ENCODE measurements at regions not wholly inside any gene's neighbourhood (a gene's known extent, or its start where the extent isn't known, plus 50 kb on each side); places are given as distances from the start of the nearest gene placed in this dataset.

DNA sequence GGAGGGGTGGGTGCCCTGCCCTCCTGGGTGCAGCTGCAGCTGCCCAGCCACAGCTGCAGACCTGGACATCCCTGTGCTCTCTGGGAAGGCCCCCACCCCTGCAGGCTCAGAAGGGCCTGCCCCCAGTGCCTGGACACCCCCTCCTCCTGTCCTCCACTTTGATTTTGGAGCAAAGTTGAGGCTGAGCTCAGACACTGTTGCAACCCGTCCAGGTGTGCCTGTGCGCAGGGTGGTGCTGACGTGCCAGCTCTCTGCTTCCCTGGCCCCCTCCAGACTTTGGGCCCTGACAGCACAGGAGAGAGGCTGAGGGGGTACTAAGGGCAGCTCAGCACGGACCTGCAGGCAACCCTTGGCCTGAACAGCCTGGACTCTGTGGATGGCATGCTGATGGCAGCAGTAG, 750.3 kb downstream of the ARAP2 start:
- H3K27me3 ChIP-seq (ENCODE audit: insufficient read depth, insufficient read length): no peaks in the 10 kb centered on the region
- no peak overlapping the region for H3K4me3 ChIP-seq (ENCODE audit: insufficient read length, low read depth)
- no peaks in the 10 kb centered on the region; the same call in 1 of the 2 replicates for H3K9me3 ChIP-seq (ENCODE audit: insufficient read depth, low read length)
- H3K36me3 ChIP-seq (ENCODE audit: insufficient read depth, insufficient read length, low read length): no peaks in the 10 kb centered on the region
- no peak overlapping the region for H3K9ac ChIP-seq (ENCODE audit: insufficient read length, low read depth)
- H3K4me1 ChIP-seq (ENCODE audit: insufficient read depth, insufficient read length): no peaks in the 10 kb centered on the region
- no peak for TF ChIP-seq SUZ12 (IDR thresholded peaks at IDR 0.05; ENCODE audit: extremely low read depth, insufficient read depth, insufficient read length)
- TF ChIP-seq ZNF274 (IDR thresholded peaks at IDR 0.05; ENCODE audit: low read depth, low read length): no peak
- TF ChIP-seq YY1 (IDR thresholded peaks at IDR 0.05; ENCODE audit: insufficient read depth, insufficient read length): no peak
- no peak for DNase-seq (ENCODE audit: low read depth, low spot score)

DNA sequence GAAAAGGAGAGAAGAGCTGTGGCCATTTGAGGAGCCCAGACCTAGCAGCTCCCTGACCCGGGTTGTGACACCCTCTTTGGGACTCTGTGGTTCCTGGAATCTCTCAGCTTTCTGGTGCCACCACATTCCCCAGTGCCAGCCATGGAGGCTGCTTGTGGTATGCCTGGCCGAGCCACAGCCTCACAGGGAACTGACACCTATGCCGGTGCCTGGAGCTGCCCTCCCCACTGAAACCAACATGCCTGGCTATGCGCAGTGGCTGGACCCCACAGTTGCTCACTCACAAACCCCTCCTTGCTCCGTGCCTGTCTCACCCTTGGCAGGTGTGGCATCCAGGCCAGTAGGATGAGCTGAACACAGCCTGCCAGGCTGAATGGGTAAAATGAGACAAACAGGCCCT, 749.4 kb downstream of the ARAP2 start:
- DNase-seq (ENCODE audit: low read depth, low spot score): no peak
- Histone ChIP-seq H3K9ac (ENCODE audit: insufficient read length, low read depth) (no peak overlapping the region), H3K27me3 (ENCODE audit: insufficient read depth, insufficient read length) (no peaks in the 10 kb centered on the region), H3K36me3 (ENCODE audit: insufficient read depth, insufficient read length, low read length) (no peaks in the 10 kb centered on the region), H3K4me3 (ENCODE audit: insufficient read length, low read depth) (no peak overlapping the region), H3K4me1 (ENCODE audit: insufficient read depth, insufficient read length) (no peaks in the 10 kb centered on the region), H3K9me3 (ENCODE audit: insufficient read depth, low read length) (no peaks in the 10 kb centered on the region; the same call in 1 of the 2 replicates)
- TF ChIP-seq YY1 (IDR thresholded peaks at IDR 0.05; ENCODE audit: insufficient read depth, insufficient read length): no peak
- no peak for TF ChIP-seq ZNF274 (IDR thresholded peaks at IDR 0.05; ENCODE audit: low read depth, low read length)
- no peak for TF ChIP-seq SUZ12 (IDR thresholded peaks at IDR 0.05; ENCODE audit: extremely low read depth, insufficient read depth, insufficient read length)

DNA sequence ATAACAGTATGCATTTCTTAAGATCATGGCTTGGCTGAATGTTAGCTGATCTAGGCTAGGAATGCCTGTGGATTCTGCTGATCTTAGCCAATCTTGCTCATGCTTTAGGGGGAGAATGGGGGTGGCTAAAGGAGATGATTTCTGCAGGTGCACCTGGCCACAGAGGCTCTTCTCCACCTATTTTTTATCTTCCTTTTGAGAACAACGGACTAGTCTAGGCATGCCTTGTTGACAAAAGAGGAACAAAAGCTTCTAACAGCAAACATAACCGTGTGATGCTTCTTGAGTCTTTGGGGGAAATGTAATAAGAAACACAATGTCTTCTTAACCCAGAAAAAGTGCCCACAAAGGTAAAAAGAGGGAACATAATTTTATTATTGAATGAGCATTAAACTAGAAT, 743.5 kb downstream of the ARAP2 start:
- Histone ChIP-seq H3K4me1 (ENCODE audit: insufficient read depth, insufficient read length) (no peaks in the 10 kb centered on the region), H3K4me3 (ENCODE audit: insufficient read length, low read depth) (no peak overlapping the region), H3K27me3 (ENCODE audit: insufficient read depth, insufficient read length) (no peaks in the 10 kb centered on the region), H3K9ac (ENCODE audit: insufficient read length, low read depth) (no peak overlapping the region), H3K9me3 (ENCODE audit: insufficient read depth, low read length) (no peaks in the 10 kb centered on the region), H3K36me3 (ENCODE audit: insufficient read depth, insufficient read length, low read length) (no peaks in the 10 kb centered on the region)
- DNase-seq (ENCODE audit: low read depth, low spot score): no peak
- TF ChIP-seq YY1 (IDR thresholded peaks at IDR 0.05; ENCODE audit: insufficient read depth, insufficient read length) (no peak), SUZ12 (IDR thresholded peaks at IDR 0.05; ENCODE audit: extremely low read depth, insufficient read depth, insufficient read length) (no peak), ZNF274 (IDR thresholded peaks at IDR 0.05; ENCODE audit: low read depth, low read length) (no peak)

DNA sequence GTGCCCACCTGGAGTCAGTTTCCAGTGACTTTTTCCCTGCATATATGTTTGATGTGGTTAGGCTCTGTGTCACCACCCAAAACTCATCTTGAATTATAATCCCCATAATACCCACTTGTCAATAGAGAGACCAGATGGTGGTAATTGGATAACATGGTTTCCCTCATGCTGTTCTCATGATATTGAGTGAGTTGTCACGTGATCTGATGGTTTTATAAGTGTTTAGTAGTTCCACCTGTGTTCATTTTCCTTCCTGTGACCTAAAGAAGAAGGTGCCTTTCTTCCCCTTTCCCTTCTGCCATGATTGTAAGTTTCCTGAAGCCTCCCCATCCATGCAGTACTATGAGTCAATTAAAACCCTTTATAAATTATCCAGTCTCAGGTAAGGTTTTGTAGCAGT, 740.9 kb downstream of the ARAP2 start:
- no peak overlapping the region for H3K9ac ChIP-seq (ENCODE audit: insufficient read length, low read depth)
- TF ChIP-seq ZNF274 (IDR thresholded peaks at IDR 0.05; ENCODE audit: low read depth, low read length) (no peak), YY1 (IDR thresholded peaks at IDR 0.05; ENCODE audit: insufficient read depth, insufficient read length) (no peak), SUZ12 (IDR thresholded peaks at IDR 0.05; ENCODE audit: extremely low read depth, insufficient read depth, insufficient read length) (no peak)
- no peaks in the 10 kb centered on the region for H3K36me3 ChIP-seq (ENCODE audit: insufficient read depth, insufficient read length, low read length)
- H3K27me3 ChIP-seq (ENCODE audit: insufficient read depth, insufficient read length): no peaks in the 10 kb centered on the region
- no peaks in the 10 kb centered on the region for H3K4me1 ChIP-seq (ENCODE audit: insufficient read depth, insufficient read length)
- DNase-seq (ENCODE audit: low read depth, low spot score): no peak
- no peaks in the 10 kb centered on the region for H3K9me3 ChIP-seq (ENCODE audit: insufficient read depth, low read length)
- no peak overlapping the region for H3K4me3 ChIP-seq (ENCODE audit: insufficient read length, low read depth)

GRCh38 chr4:35506161-35506560, 738.2 kb downstream of the ARAP2 start:
- no peak for DNase-seq (ENCODE audit: low read depth, low spot score)
- Histone ChIP-seq H3K27me3 (ENCODE audit: insufficient read depth, insufficient read length) (no peaks in the 10 kb centered on the region), H3K4me1 (ENCODE audit: insufficient read depth, insufficient read length) (no peaks in the 10 kb centered on the region), H3K9me3 (ENCODE audit: insufficient read depth, low read length) (no peaks in the 10 kb centered on the region), H3K9ac (ENCODE audit: insufficient read length, low read depth) (no peak overlapping the region), H3K36me3 (ENCODE audit: insufficient read depth, insufficient read length, low read length) (no peaks in the 10 kb centered on the region), H3K4me3 (ENCODE audit: insufficient read length, low read depth) (no peak overlapping the region)
- TF ChIP-seq ZNF274 (IDR thresholded peaks at IDR 0.05; ENCODE audit: low read depth, low read length): no peak
- no peak for TF ChIP-seq YY1 (IDR thresholded peaks at IDR 0.05; ENCODE audit: insufficient read depth, insufficient read length)
- TF ChIP-seq SUZ12 (IDR thresholded peaks at IDR 0.05; ENCODE audit: extremely low read depth, insufficient read depth, insufficient read length): no peak

DNA sequence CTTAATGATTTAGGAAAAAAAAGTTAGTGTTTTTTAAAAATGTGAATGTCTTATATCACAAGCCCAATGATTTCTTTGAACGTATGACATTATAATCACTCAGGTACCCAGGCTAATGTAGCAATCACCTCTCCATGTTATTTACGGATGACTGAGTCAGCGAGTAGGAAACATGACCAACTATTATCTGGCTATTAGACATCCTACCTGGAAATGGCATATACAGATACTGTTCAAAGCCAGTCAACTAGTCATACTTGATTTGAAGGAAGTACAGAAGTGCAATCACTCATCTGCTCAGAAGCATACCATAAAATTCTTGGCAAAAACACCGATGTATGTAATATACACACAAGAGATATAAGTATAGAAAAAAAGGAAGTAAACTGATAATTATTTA, 732.5 kb downstream of the ARAP2 start:
- no peaks in the 10 kb centered on the region for H3K4me1 ChIP-seq (ENCODE audit: insufficient read depth, insufficient read length)
- no peaks in the 10 kb centered on the region for H3K36me3 ChIP-seq (ENCODE audit: insufficient read depth, insufficient read length, low read length)
- no peaks in the 10 kb centered on the region for H3K9me3 ChIP-seq (ENCODE audit: insufficient read depth, low read length)
- H3K9ac ChIP-seq (ENCODE audit: insufficient read length, low read depth): no peak overlapping the region
- TF ChIP-seq ZNF274 (IDR thresholded peaks at IDR 0.05; ENCODE audit: low read depth, low read length) (no peak), YY1 (IDR thresholded peaks at IDR 0.05; ENCODE audit: insufficient read depth, insufficient read length) (no peak), SUZ12 (IDR thresholded peaks at IDR 0.05; ENCODE audit: extremely low read depth, insufficient read depth, insufficient read length) (no peak)
- H3K4me3 ChIP-seq (ENCODE audit: insufficient read length, low read depth): no peak overlapping the region
- DNase-seq (ENCODE audit: low read depth, low spot score): no peak
- H3K27me3 ChIP-seq (ENCODE audit: insufficient read depth, insufficient read length): no peaks in the 10 kb centered on the region

- TF ChIP-seq SUZ12 (IDR thresholded peaks at IDR 0.05; ENCODE audit: extremely low read depth, insufficient read depth, insufficient read length) (no peak), ZNF274 (IDR thresholded peaks at IDR 0.05; ENCODE audit: low read depth, low read length) (no peak), YY1 (IDR thresholded peaks at IDR 0.05; ENCODE audit: insufficient read depth, insufficient read length) (no peak)
- Histone ChIP-seq H3K4me3 (ENCODE audit: insufficient read length, low read depth) (no peak overlapping the region), H3K27me3 (ENCODE audit: insufficient read depth, insufficient read length) (no peaks in the 10 kb centered on the region), H3K9me3 (ENCODE audit: insufficient read depth, low read length) (no peaks in the 10 kb centered on the region), H3K36me3 (ENCODE audit: insufficient read depth, insufficient read length, low read length) (no peaks in the 10 kb centered on the region), H3K9ac (ENCODE audit: insufficient read length, low read depth) (no peak overlapping the region), H3K4me1 (ENCODE audit: insufficient read depth, insufficient read length) (no peaks in the 10 kb centered on the region)
- DNase-seq (ENCODE audit: low read depth, low spot score): no peak
Measured at GRCh38 chr4:35516102-35516501, 728.2 kb downstream of the ARAP2 start.

GRCh38 chr4:35520059-35520458, 724.3 kb downstream of the ARAP2 start:
- no peak for TF ChIP-seq SUZ12 (IDR thresholded peaks at IDR 0.05; ENCODE audit: extremely low read depth, insufficient read depth, insufficient read length)
- no peak for TF ChIP-seq YY1 (IDR thresholded peaks at IDR 0.05; ENCODE audit: insufficient read depth, insufficient read length)
- no peak for TF ChIP-seq ZNF274 (IDR thresholded peaks at IDR 0.05; ENCODE audit: low read depth, low read length)
- DNase-seq (ENCODE audit: low read depth, low spot score): no peak
- H3K27me3 ChIP-seq (ENCODE audit: insufficient read depth, insufficient read length): no peaks in the 10 kb centered on the region
- H3K4me3 ChIP-seq (ENCODE audit: insufficient read length, low read depth): no peak overlapping the region
- no peak overlapping the region for H3K9ac ChIP-seq (ENCODE audit: insufficient read length, low read depth)
- H3K4me1 ChIP-seq (ENCODE audit: insufficient read depth, insufficient read length): no peaks in the 10 kb centered on the region
- H3K9me3 ChIP-seq (ENCODE audit: insufficient read depth, low read length): no peaks in the 10 kb centered on the region
- H3K36me3 ChIP-seq (ENCODE audit: insufficient read depth, insufficient read length, low read length): no peaks in the 10 kb centered on the region

Data from NT2/D1 (cell line).